K562 (cell line): ENCODE measurements at regions not wholly inside any gene's neighbourhood (a gene's known extent, or its start where the extent isn't known, plus 50 kb on each side); places are given as distances from the start of the nearest gene placed in this dataset.

Experiments used
- BRD9 ChIP-seq: fragments of 450-650 bp; IDR thresholded peaks from 2 replicates; pipeline ENCODE4 v1.6.1; 2018; ENCODE audit warnings: low read depth; ENCODE audit not compliant: partially characterized antibody
- CBFA2T3 ChIP-seq: fragments of 450-650 bp; IDR thresholded peaks from 2 replicates; pipeline ENCODE4 v1.6.1; 2017
- EHMT2 ChIP-seq: fragments of 450-650 bp; IDR thresholded peaks from 2 replicates; pipeline ENCODE4 v1.6.1; 2018; ENCODE audit warnings: antibody characterized with exemption
- GABPB1 ChIP-seq: sonication (generic); formaldehyde crosslinking; IDR thresholded peaks from 2 replicates; pipeline ENCODE4 v1.8.0; 2022; ENCODE audit warnings: mild to moderate bottlenecking, missing genetic modification reagents
- GATA2 ChIP-seq: sonication (generic); formaldehyde crosslinking; IDR thresholded peaks from 2 replicates; pipeline ENCODE4 v1.4.0; 2020; ENCODE audit warnings: mild to moderate bottlenecking, missing genetic modification reagents
- HMG20A ChIP-seq: fragments of 450-650 bp; formaldehyde crosslinking; conservative IDR thresholded peaks from 2 replicates; pipeline ENCODE4 v1.4.0; 2020; ENCODE audit warnings: mild to moderate bottlenecking, mixed read lengths
- JUND ChIP-seq, 2 experiments: IDR thresholded peaks; 2 replicates in 1 of 2; 3 replicates in 1 of 2; pipeline ENCODE4 v1.6.1; 2011; ENCODE audit warnings: borderline replicate concordance in 2 of 2, low read depth in 2 of 2, low read length in 2 of 2, improper control_type of control experiment in 1 of 2, missing biosample characterization in 1 of 2, missing genetic modification characterization in 1 of 2, missing genetic modification reagents in 1 of 2
- MGA ChIP-seq: fragments of 450-650 bp; IDR thresholded peaks from 2 replicates; pipeline ENCODE4 v1.6.1; 2016; ENCODE audit warnings: mild to moderate bottlenecking, moderate library complexity
- MYC ChIP-seq, 2 experiments: fragments of 250-450 bp in 1 of 2; sonication (Bioruptor Pico) in 1 of 2; IDR thresholded peaks; 2 replicates each; pipeline versions ENCODE4 v1.5.1 to v1.6.1; 2012 to 2021; ENCODE audit warnings: low read depth in 2 of 2, borderline replicate concordance in 1 of 2, improper control_type of control experiment in 1 of 2, low read length in 1 of 2, mild to moderate bottlenecking in 1 of 2, moderate library complexity in 1 of 2
- SPI1 ChIP-seq: IDR thresholded peaks from 2 replicates; pipeline ENCODE4 v1.6.1; 2011; ENCODE audit warnings: low read depth, low read length, control low read depth, borderline replicate concordance
- ZBTB5 ChIP-seq: fragments of 450-650 bp; IDR thresholded peaks from 2 replicates; pipeline ENCODE4 v1.6.1; 2017; ENCODE audit warnings: antibody characterized with exemption
- ZC3H8 ChIP-seq: fragments of 450-650 bp; IDR thresholded peaks from 2 replicates; pipeline ENCODE4 v1.6.1; 2017
- ZNF644 ChIP-seq: fragments of 200-800 bp; sonication (Bioruptor generic); IDR thresholded peaks from 2 replicates; pipeline ENCODE4 v1.6.1; 2016; ENCODE audit warnings: low read depth, missing genetic modification characterization, missing compliant biosample characterization

- TF ChIP-seq ZBTB5 (peak; percentile 97), MYC (IDR thresholded peaks at IDR 0.05; ENCODE audit: low read depth, low read length) (peak; percentile 47; the same call in 1 of the 2 replicates), MYC (CRISPR knock-in tag; IDR thresholded peaks at IDR 0.05; ENCODE audit: borderline replicate concordance, low read depth) (no peak), JUND (IDR thresholded peaks at IDR 0.05; ENCODE audit: borderline replicate concordance, low read depth, low read length) (no peak; the same call in 1 of the 2 replicates), JUND (tag; IDR thresholded peaks at IDR 0.05; ENCODE audit: borderline replicate concordance, low read depth, low read length) (peak; percentile 62; the same call in 2 of the 3 replicates), ZC3H8 (no peak), GABPB1 (CRISPR knock-in tag) (0 out of 2 replicates have a peak, but pooled peaks have one; percentile 47), EHMT2 (peak; percentile 53; the same call in 1 of the 2 replicates), CBFA2T3 (0 out of 2 replicates have a peak, but pooled peaks have one; percentile 27), HMG20A (CRISPR knock-in tag) (no peak), MGA (peak; percentile 79), SPI1 (peak; percentile 80), GATA2 (CRISPR knock-in tag) (no peak), BRD9 (no peak), ZNF644 (0 out of 2 replicates have a peak, but pooled peaks have one; percentile 56)
These were observed 677.2 kb upstream of the INTU start (continued) for GRCh38 chr4:126955292-126956183.
